ENCODE measurements at regions not wholly inside any gene's neighbourhood (a gene's known extent, or its start where the extent isn't known, plus 50 kb on each side); places are given as distances from the start of the nearest gene placed in this dataset.

- H3K4me2 ChIP-seq (ENCODE audit: low read depth, low read length, poor library complexity, severe bottlenecking): no peak overlapping the region
- no peaks in the 10 kb centered on the region for H3K27me3 ChIP-seq (ENCODE audit: low read length)
- no peaks in the 10 kb centered on the region for H3F3A ChIP-seq (ENCODE audit: insufficient read depth)
- TF ChIP-seq EZH2phosphoT487 (conservative IDR thresholded peaks at IDR 0.05; ENCODE audit: low read length): no peak
- no peak for TF ChIP-seq CTCF (IDR thresholded peaks at IDR 0.05; ENCODE audit: insufficient read depth, low read length, poor library complexity, severe bottlenecking)
- no peaks in the 10 kb centered on the region for H3K9me2 ChIP-seq (replicated peaks; ENCODE audit: insufficient read depth, low read length)
- no peaks in the 10 kb centered on the region for H3K36me3 ChIP-seq (ENCODE audit: low read length)
- H3K9me3 ChIP-seq (ENCODE audit: insufficient read depth, low read length): no peaks in the 10 kb centered on the region
- H3K79me2 ChIP-seq (ENCODE audit: insufficient read depth, low read length): no peaks in the 10 kb centered on the region
- H3K9ac ChIP-seq (ENCODE audit: low read length): no peak overlapping the region
- H4K20me1 ChIP-seq (ENCODE audit: low read depth, low read length): no peaks in the 10 kb centered on the region
- no peak overlapping the region for H2AFZ ChIP-seq (ENCODE audit: low read depth, low read length, severe bottlenecking)
- no peak overlapping the region for H3K4me3 ChIP-seq (ENCODE audit: insufficient read depth, low read length, poor library complexity, severe bottlenecking)
- H3K27ac ChIP-seq (ENCODE audit: low read depth, low read length): no peak overlapping the region
Measured at GRCh38 chr7:52107355-52107754, 790.7 kb upstream of the COBL start.

DNA sequence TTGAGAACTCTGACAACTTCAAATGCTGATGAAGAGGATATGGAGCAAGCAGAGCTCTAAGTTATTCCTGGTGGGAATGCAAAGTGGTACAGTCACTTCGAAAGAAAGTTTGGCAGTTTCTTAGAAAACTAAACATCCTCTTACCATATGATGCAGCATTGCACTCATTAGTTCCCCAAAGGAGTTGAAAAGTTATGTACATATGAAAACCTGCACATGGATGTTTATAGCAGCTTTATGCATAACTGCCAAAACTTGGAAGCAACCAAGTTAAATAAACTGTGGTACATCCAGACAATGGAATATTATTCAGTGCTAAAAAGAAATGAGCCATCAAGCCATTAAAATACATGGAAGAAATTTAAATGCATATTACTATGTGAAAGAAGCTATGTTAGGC is 779.3 kb upstream of the COBL start:
- Histone ChIP-seq H3K36me3 (ENCODE audit: low read length) (no peaks in the 10 kb centered on the region), H3K27ac (ENCODE audit: low read depth, low read length) (no peak overlapping the region), H3K9ac (ENCODE audit: low read length) (no peak overlapping the region), H3K4me2 (ENCODE audit: low read depth, low read length, poor library complexity, severe bottlenecking) (no peak overlapping the region), H3K9me3 (ENCODE audit: insufficient read depth, low read length) (0 out of 2 replicates have a peak, but pooled peaks cover 5% of the 10 kb centered on the region), H3K27me3 (ENCODE audit: low read length) (no peaks in the 10 kb centered on the region), H4K20me1 (ENCODE audit: low read depth, low read length) (no peaks in the 10 kb centered on the region), H2AFZ (ENCODE audit: low read depth, low read length, severe bottlenecking) (no peak overlapping the region), H3K4me3 (ENCODE audit: insufficient read depth, low read length, poor library complexity, severe bottlenecking) (no peak overlapping the region), H3F3A (ENCODE audit: insufficient read depth) (no peaks in the 10 kb centered on the region), H3K79me2 (ENCODE audit: insufficient read depth, low read length) (no peaks in the 10 kb centered on the region), H3K9me2 (replicated peaks; ENCODE audit: insufficient read depth, low read length) (no peaks in the 10 kb centered on the region)
- no peak for TF ChIP-seq EZH2phosphoT487 (conservative IDR thresholded peaks at IDR 0.05; ENCODE audit: low read length)
- no peak for TF ChIP-seq CTCF (IDR thresholded peaks at IDR 0.05; ENCODE audit: insufficient read depth, low read length, poor library complexity, severe bottlenecking)

GRCh38 chr7:52091996-52092395 is 775.4 kb upstream of the COBL start:
- H3K9ac ChIP-seq (ENCODE audit: low read length): no peak overlapping the region
- no peak overlapping the region for H3K4me2 ChIP-seq (ENCODE audit: low read depth, low read length, poor library complexity, severe bottlenecking)
- H2AFZ ChIP-seq (ENCODE audit: low read depth, low read length, severe bottlenecking): no peak overlapping the region
- TF ChIP-seq EZH2phosphoT487 (conservative IDR thresholded peaks at IDR 0.05; ENCODE audit: low read length) (no peak), CTCF (IDR thresholded peaks at IDR 0.05; ENCODE audit: insufficient read depth, low read length, poor library complexity, severe bottlenecking) (no peak)
- no peaks in the 10 kb centered on the region for H3K9me2 ChIP-seq (replicated peaks; ENCODE audit: insufficient read depth, low read length)
- H4K20me1 ChIP-seq (ENCODE audit: low read depth, low read length): no peaks in the 10 kb centered on the region
- H3K4me3 ChIP-seq (ENCODE audit: insufficient read depth, low read length, poor library complexity, severe bottlenecking): no peak overlapping the region
- no peaks in the 10 kb centered on the region for H3F3A ChIP-seq (ENCODE audit: insufficient read depth)
- 0 out of 2 replicates have a peak, but pooled peaks cover 5% of the 10 kb centered on the region for H3K9me3 ChIP-seq (ENCODE audit: insufficient read depth, low read length)
- H3K36me3 ChIP-seq (ENCODE audit: low read length): no peaks in the 10 kb centered on the region
- H3K27ac ChIP-seq (ENCODE audit: low read depth, low read length): no peak overlapping the region
- no peaks in the 10 kb centered on the region for H3K79me2 ChIP-seq (ENCODE audit: insufficient read depth, low read length)
- no peaks in the 10 kb centered on the region for H3K27me3 ChIP-seq (ENCODE audit: low read length)
